ENCODE measurements at regions not wholly inside any gene's neighbourhood (a gene's known extent, or its start where the extent isn't known, plus 50 kb on each side); places are given as distances from the start of the nearest gene placed in this dataset.

DNA sequence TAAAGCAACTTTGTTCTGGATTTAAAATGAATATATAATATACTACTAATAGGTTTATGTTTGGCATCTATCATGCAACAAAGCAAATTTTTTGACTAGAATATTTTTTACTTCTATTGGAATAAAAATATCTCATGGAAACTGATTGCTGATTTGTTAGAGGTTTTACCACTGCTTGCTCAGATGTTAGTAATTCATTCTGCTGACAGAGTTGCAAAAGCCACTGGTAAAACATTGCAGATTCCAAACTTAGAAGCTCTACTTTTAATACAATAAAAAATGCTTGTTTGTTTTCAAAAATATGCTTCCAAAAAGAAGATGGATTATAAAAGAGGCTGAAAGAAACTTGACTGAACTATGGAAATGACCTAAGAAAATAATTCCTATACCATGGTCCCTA lies 795.2 kb downstream of the PCDH18 start:
- Histone ChIP-seq H3K4me3 (ENCODE audit: low read depth, low read length, poor library complexity, severe bottlenecking) (no peak overlapping the region), H3K36me3 (ENCODE audit: insufficient read depth, low read length, poor library complexity, severe bottlenecking) (no peaks in the 10 kb centered on the region), H3K27me3 (replicated peaks; ENCODE audit: insufficient read depth, low read depth, low read length, poor library complexity) (no peaks in the 10 kb centered on the region), H3K4me1 (ENCODE audit: insufficient read depth, low read length, poor library complexity, severe bottlenecking) (no peaks in the 10 kb centered on the region), H3K27ac (ENCODE audit: low read depth, low read length, poor library complexity, severe bottlenecking) (no peak overlapping the region), H3K9me3 (ENCODE audit: low read depth, low read length, poor library complexity, severe bottlenecking) (no peaks in the 10 kb centered on the region)
- DNase-seq (ENCODE audit: low spot score), result no peak
- POLR2A ChIA-PET (ENCODE audit: low non-redundant PET), result no interaction called here
- intact Hi-C loops (cut with micrococcal nuclease; ENCODE audit: unreplicated experiment), result no loop called here
- CTCF ChIA-PET, result no interaction called here
- TF ChIP-seq EZH2 (IDR thresholded peaks at IDR 0.05; ENCODE audit: borderline replicate concordance, low read depth, low read length, poor library complexity, severe bottlenecking), result no peak
- TF ChIP-seq, protein P1, sequence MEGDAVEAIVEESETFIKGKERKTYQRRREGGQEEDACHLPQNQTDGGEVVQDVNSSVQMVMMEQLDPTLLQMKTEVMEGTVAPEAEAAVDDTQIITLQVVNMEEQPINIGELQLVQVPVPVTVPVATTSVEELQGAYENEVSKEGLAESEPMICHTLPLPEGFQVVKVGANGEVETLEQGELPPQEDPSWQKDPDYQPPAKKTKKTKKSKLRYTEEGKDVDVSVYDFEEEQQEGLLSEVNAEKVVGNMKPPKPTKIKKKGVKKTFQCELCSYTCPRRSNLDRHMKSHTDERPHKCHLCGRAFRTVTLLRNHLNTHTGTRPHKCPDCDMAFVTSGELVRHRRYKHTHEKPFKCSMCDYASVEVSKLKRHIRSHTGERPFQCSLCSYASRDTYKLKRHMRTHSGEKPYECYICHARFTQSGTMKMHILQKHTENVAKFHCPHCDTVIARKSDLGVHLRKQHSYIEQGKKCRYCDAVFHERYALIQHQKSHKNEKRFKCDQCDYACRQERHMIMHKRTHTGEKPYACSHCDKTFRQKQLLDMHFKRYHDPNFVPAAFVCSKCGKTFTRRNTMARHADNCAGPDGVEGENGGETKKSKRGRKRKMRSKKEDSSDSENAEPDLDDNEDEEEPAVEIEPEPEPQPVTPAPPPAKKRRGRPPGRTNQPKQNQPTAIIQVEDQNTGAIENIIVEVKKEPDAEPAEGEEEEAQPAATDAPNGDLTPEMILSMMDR (conservative IDR thresholded peaks at IDR 0.05; ENCODE audit: low read depth, low read length), result no peak
- no TSS peak for BruUV-seq (replicated peaks)

DNA sequence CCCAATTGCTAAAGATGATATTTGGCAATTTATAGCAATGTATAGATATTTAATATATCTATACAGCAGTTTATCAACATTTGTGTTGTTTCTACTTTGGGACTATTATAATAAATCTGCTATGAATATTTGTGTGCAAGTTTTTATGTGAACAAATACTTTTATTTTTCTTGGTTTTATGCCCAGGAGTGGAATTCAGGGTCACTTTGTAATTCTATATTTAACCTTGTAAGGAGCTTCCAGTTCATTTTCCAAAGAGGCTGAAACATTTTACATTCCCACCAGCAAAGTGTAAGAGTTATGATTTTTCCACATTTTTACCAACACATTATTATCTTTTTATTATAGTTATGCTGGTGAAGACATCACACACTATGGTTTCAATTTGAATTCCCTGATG lies 801.3 kb downstream of the PCDH18 start:
- no TSS peak for BruUV-seq (replicated peaks)
- no peaks in the 10 kb centered on the region for H3K9me3 ChIP-seq (ENCODE audit: low read depth, low read length, poor library complexity, severe bottlenecking)
- CTCF ChIA-PET, result no interaction called here
- POLR2A ChIA-PET (ENCODE audit: low non-redundant PET), result no interaction called here
- H3K4me1 ChIP-seq (ENCODE audit: insufficient read depth, low read length, poor library complexity, severe bottlenecking), result no peaks in the 10 kb centered on the region
- no peak overlapping the region for H3K4me3 ChIP-seq (ENCODE audit: low read depth, low read length, poor library complexity, severe bottlenecking)
- intact Hi-C loops (cut with micrococcal nuclease; ENCODE audit: unreplicated experiment), result no loop called here
- DNase-seq (ENCODE audit: low spot score), result no peak
- no peak overlapping the region for H3K27ac ChIP-seq (ENCODE audit: low read depth, low read length, poor library complexity, severe bottlenecking)
- TF ChIP-seq, protein P1 (conservative IDR thresholded peaks at IDR 0.05; ENCODE audit: low read depth, low read length), result no peak
- TF ChIP-seq EZH2 (IDR thresholded peaks at IDR 0.05; ENCODE audit: borderline replicate concordance, low read depth, low read length, poor library complexity, severe bottlenecking), result no peak
- H3K27me3 ChIP-seq (replicated peaks; ENCODE audit: insufficient read depth, low read depth, low read length, poor library complexity), result no peaks in the 10 kb centered on the region
- no peaks in the 10 kb centered on the region for H3K36me3 ChIP-seq (ENCODE audit: insufficient read depth, low read length, poor library complexity, severe bottlenecking)

DNA sequence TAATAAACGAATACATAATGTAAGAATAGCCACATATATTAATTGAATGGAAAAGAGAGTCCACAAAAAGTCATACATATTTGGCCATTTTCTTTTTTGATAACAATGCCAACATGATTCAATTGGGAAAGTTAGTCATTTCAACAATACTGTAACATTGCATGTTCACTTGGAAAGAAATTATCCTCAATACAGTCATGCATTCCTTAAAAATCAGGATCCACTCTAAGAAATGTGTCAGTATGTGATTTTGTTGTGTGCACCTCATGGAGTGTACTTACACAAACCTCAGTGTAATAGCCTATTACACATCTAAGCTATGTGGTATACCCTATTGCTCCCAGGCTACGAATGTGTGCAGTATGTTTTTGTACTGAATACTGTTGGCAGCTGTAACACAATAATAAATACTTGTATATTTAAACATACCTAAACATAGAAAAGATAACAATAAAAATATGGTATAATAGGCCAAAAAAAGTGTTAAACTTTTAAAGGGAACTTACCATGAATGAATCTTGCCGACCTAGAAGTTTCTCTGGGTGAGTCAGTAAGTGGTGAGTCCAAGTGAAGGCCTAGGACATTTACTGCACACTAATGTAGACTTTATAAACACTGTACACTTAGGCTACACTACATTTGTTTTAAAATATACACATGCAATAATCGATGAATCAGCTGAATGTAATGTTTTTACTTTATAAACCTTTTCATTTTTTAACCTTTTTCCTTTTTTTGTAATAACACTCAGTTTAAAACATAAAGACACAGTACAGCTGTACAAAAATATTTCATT lies 806.8 kb downstream of the PCDH18 start:
- H3K27me3 ChIP-seq (replicated peaks; ENCODE audit: insufficient read depth, low read depth, low read length, poor library complexity), result no peaks in the 10 kb centered on the region
- H3K9me3 ChIP-seq (ENCODE audit: low read depth, low read length, poor library complexity, severe bottlenecking), result no peaks in the 10 kb centered on the region
- H3K36me3 ChIP-seq (ENCODE audit: insufficient read depth, low read length, poor library complexity, severe bottlenecking), result no peaks in the 10 kb centered on the region
- H3K4me1 ChIP-seq (ENCODE audit: insufficient read depth, low read length, poor library complexity, severe bottlenecking), result no peaks in the 10 kb centered on the region
- ChIA-PET CTCF (no interaction called here), POLR2A (ENCODE audit: low non-redundant PET) (no interaction called here)
- TF ChIP-seq, protein P1 (conservative IDR thresholded peaks at IDR 0.05; ENCODE audit: low read depth, low read length), result no peak
- TF ChIP-seq EZH2 (IDR thresholded peaks at IDR 0.05; ENCODE audit: borderline replicate concordance, low read depth, low read length, poor library complexity, severe bottlenecking), result no peak
- BruUV-seq (replicated peaks), result no TSS peak
- intact Hi-C loops (cut with micrococcal nuclease; ENCODE audit: unreplicated experiment), result no loop called here
- no peak overlapping the region for H3K27ac ChIP-seq (ENCODE audit: low read depth, low read length, poor library complexity, severe bottlenecking)
- no peak overlapping the region for H3K4me3 ChIP-seq (ENCODE audit: low read depth, low read length, poor library complexity, severe bottlenecking)
- DNase-seq (ENCODE audit: low spot score), result no peak

Measured in A673 (cell line).